PC-3 (cell line): ENCODE measurements at regions not wholly inside any gene's neighbourhood (a gene's known extent, or its start where the extent isn't known, plus 50 kb on each side); places are given as distances from the start of the nearest gene placed in this dataset.
A peak's percentile ranks its signal among the peaks of the same experiment; 100 is the strongest.
"Not testable (repeated sequence)": the region's sequence is repeated elsewhere in the genome, so short reads cannot be mapped to it uniquely, and the experiment has no call there.

Source experiments
- ATAC-seq: fragments of 200-7000 bp; cut with Tn5 transposase; 2 replicates; pipeline ENCODE4 v1.9.1; 2020; ENCODE audit warnings: mild to moderate bottlenecking, moderate library complexity
- BruUV-seq: library from RNA; stranded (reverse); fragments of 400-500 nt; replicated peaks from 2 replicates; lab custom pipeline; 2021; lab: Mats Ljungman, UMichigan
- CTCF ChIA-PET: fragments of 300-600 bp; sonication (Branson Sonifier 250); formaldehyde crosslinking; loops from one replicate; lab custom pipeline; 2022; ENCODE audit warnings: antibody characterized with exemption; lab: Charles Lee
- POLR2A ChIA-PET: fragments of 300-600 bp; sonication (Branson Sonifier 250); formaldehyde crosslinking; loops from one replicate; lab custom pipeline; 2022; ENCODE audit warnings: antibody characterized with exemption; ENCODE audit not compliant: unreplicated experiment; lab: Charles Lee
- DNase-seq: peaks from one replicate; pipeline ENCODE4 v3.0.0-alpha.2; 2015
- H2AFZ ChIP-seq: fragments of 300-600 bp; sonication (generic); 2 replicates; pipeline ENCODE4 v1.6.0; 2016; ENCODE audit warnings: antibody characterized with exemption, low read length
- H3F3A ChIP-seq: fragments of 300-600 bp; sonication (generic); one replicate; pipeline ENCODE4 v1.6.0; 2017; ENCODE audit warnings: antibody characterized with exemption, low read length, control low read depth, mild to moderate bottlenecking; ENCODE audit not compliant: unreplicated experiment
- H3K27ac ChIP-seq: fragments of 300-600 bp; sonication (generic); 2 replicates; pipeline ENCODE4 v1.5.1; 2016; ENCODE audit warnings: mild to moderate bottlenecking, low read length
- H3K27me3 ChIP-seq: fragments of 300-600 bp; sonication (generic); 2 replicates; pipeline ENCODE4 v1.6.1; 2016; ENCODE audit warnings: low read length, mixed read lengths
- H3K36me3 ChIP-seq: fragments of 300-600 bp; sonication (generic); 2 replicates; pipeline ENCODE4 v1.6.1; 2016; ENCODE audit warnings: low read depth, mixed run types, low read length, mixed read lengths
- H3K4me1 ChIP-seq: fragments of 300-600 bp; sonication (generic); 2 replicates; pipeline ENCODE4 v1.5.1; 2016; ENCODE audit warnings: low read length; ENCODE audit not compliant: insufficient read depth
- H3K4me2 ChIP-seq: fragments of 300-600 bp; sonication (generic); 2 replicates; pipeline ENCODE4 v1.6.0; 2016; ENCODE audit warnings: low read length
- H3K4me3 ChIP-seq: fragments of 300-600 bp; sonication (generic); 2 replicates; pipeline ENCODE4 v1.5.1; 2016; ENCODE audit warnings: mild to moderate bottlenecking, low read length, mixed read lengths
- H3K79me2 ChIP-seq: fragments of 300-600 bp; sonication (generic); 2 replicates; pipeline ENCODE4 v1.6.1; 2017; ENCODE audit warnings: low read length, mixed read lengths
- H3K9ac ChIP-seq: fragments of 300-600 bp; sonication (generic); 2 replicates; pipeline ENCODE4 v1.6.0; 2016; ENCODE audit warnings: mild to moderate bottlenecking, low read length
- H3K9me2 ChIP-seq: fragments of 300-600 bp; sonication (generic); replicated peaks from 2 replicates; pipeline ENCODE4 v1.6.1; 2016; ENCODE audit warnings: mixed run types, low read length, mixed read lengths
- H3K9me3 ChIP-seq: fragments of 300-600 bp; sonication (generic); 2 replicates; pipeline ENCODE4 v1.6.1; 2016; ENCODE audit warnings: low read length, mixed read lengths
- H4K20me1 ChIP-seq: fragments of 300-600 bp; sonication (generic); 2 replicates; pipeline ENCODE4 v1.6.1; 2016; ENCODE audit warnings: low read length, mixed read lengths
- EZH2 ChIP-seq: fragments of 300-600 bp; sonication (generic); IDR thresholded peaks from one replicate; pipeline ENCODE4 v1.6.1; 2017; ENCODE audit warnings: antibody characterized with exemption, mild to moderate bottlenecking, low read length; ENCODE audit not compliant: unreplicated experiment
- EZH2phosphoT487 ChIP-seq: fragments of 300-600 bp; sonication (generic); IDR thresholded peaks from 2 replicates; pipeline ENCODE4 v1.6.1; 2018; ENCODE audit warnings: mild to moderate bottlenecking, antibody characterized with exemption, low read length, borderline replicate concordance
- intact Hi-C: fragments of 100-400 bp; cut with micrococcal nuclease; formaldehyde crosslinking; loops from 2 replicates; pipeline ENCODE4 v1.9.0; 2023
- TF ChIP-seq, protein P1 (sequence below): fragments of 300-600 bp; sonication (generic); conservative IDR thresholded peaks from 2 replicates; pipeline ENCODE4 v1.5.1; 2017; ENCODE audit warnings: antibody characterized with exemption, low read depth, mild to moderate bottlenecking, low read length

DNA sequence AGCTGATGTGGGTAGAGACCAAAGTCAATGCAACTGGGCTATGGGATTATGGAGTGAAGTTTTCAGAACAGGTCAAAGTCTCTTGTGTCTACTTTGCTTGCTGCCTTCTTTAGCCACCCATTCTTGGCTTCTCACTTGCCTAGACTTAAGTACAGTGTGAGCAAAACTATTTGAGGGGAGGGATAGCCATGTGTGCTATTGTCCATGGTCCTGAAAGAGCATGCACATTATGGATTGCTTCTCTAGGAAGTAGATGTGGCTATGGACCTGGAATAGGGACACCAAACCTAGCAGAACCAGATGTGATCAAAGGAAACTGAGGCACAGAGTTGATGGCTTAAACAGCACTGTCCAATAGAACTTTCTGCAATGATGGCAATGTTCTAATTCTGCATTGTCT is 81.9 kb upstream of the ZNF800 start:
- POLR2A ChIA-PET: no interaction called here
- peaks cover 12% of the 10 kb centered on the region; the same call in 1 of the 2 replicates for H3K4me1 ChIP-seq
- DNase-seq (peak; percentile 3), ATAC-seq (no peak)
- BruUV-seq: no TSS peak
- CTCF ChIA-PET: no interaction called here
- no peaks in the 10 kb centered on the region for H3K9me3 ChIP-seq
- no peak overlapping the region for H3K9ac ChIP-seq
- H3F3A ChIP-seq: no peaks in the 10 kb centered on the region
- H3K36me3 ChIP-seq: no peaks in the 10 kb centered on the region
- H3K79me2 ChIP-seq: no peaks in the 10 kb centered on the region
- no peak overlapping the region for H3K4me2 ChIP-seq
- H3K27ac ChIP-seq: no peak overlapping the region
- H3K9me2 ChIP-seq: no peaks in the 10 kb centered on the region
- TF ChIP-seq, protein P1, sequence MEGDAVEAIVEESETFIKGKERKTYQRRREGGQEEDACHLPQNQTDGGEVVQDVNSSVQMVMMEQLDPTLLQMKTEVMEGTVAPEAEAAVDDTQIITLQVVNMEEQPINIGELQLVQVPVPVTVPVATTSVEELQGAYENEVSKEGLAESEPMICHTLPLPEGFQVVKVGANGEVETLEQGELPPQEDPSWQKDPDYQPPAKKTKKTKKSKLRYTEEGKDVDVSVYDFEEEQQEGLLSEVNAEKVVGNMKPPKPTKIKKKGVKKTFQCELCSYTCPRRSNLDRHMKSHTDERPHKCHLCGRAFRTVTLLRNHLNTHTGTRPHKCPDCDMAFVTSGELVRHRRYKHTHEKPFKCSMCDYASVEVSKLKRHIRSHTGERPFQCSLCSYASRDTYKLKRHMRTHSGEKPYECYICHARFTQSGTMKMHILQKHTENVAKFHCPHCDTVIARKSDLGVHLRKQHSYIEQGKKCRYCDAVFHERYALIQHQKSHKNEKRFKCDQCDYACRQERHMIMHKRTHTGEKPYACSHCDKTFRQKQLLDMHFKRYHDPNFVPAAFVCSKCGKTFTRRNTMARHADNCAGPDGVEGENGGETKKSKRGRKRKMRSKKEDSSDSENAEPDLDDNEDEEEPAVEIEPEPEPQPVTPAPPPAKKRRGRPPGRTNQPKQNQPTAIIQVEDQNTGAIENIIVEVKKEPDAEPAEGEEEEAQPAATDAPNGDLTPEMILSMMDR: no peak
- TF ChIP-seq EZH2phosphoT487 (no peak), EZH2 (no peak)
- H3K4me3 ChIP-seq: no peak overlapping the region
- no peaks in the 10 kb centered on the region for H4K20me1 ChIP-seq
- H2AFZ ChIP-seq: no peak overlapping the region
- intact Hi-C loops: no loop called here
- peaks cover 7% of the 10 kb centered on the region; the same call in 1 of the 2 replicates for H3K27me3 ChIP-seq

DNA sequence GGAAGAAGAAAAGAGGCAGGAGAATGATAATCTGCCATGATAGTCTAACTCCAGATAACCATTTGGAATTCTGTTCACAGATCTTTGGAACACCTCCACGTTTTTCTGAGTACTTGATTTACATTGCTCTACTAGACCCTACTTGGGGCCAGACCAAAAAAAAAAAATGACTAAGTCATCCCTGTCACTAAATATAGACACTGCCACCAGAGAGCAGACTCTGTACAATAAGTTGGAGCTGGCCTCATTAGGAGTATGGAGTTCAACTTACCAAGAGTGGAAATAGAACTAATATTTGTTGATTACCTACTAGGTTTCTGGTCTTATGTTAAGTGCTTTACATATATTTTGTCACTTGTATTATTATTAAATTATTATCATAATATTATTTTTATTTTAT is 80.9 kb upstream of the ZNF800 start:
- ChIA-PET CTCF (interaction anchor here (0.6 kb wide), 1 partner anchor 116 kb away, joined by 3 read pairs; no protein-coding TSS in a partner anchor), POLR2A (no interaction called here)
- no peak for ATAC-seq
- no peak overlapping the region for H3K4me2 ChIP-seq
- 0 out of 2 replicates have a peak, but pooled peaks cover 7% of the 10 kb centered on the region for H3K27me3 ChIP-seq
- intact Hi-C loops: no loop called here
- no peak for DNase-seq
- H3F3A ChIP-seq: no peaks in the 10 kb centered on the region
- H3K9me2 ChIP-seq: no peaks in the 10 kb centered on the region
- no peaks in the 10 kb centered on the region for H3K9me3 ChIP-seq
- H3K9ac ChIP-seq: no peak overlapping the region
- no peaks in the 10 kb centered on the region for H4K20me1 ChIP-seq
- no peak overlapping the region for H2AFZ ChIP-seq
- no peak overlapping the region for H3K4me3 ChIP-seq
- no peaks in the 10 kb centered on the region for H3K79me2 ChIP-seq
- TF ChIP-seq, protein P1: no peak
- no peak for TF ChIP-seq EZH2phosphoT487
- no peak for TF ChIP-seq EZH2
- no peak overlapping the region for H3K27ac ChIP-seq
- H3K4me1 ChIP-seq: peaks cover 12% of the 10 kb centered on the region; the same call in 1 of the 2 replicates
- BruUV-seq: no TSS peak
- no peaks in the 10 kb centered on the region for H3K36me3 ChIP-seq

DNA sequence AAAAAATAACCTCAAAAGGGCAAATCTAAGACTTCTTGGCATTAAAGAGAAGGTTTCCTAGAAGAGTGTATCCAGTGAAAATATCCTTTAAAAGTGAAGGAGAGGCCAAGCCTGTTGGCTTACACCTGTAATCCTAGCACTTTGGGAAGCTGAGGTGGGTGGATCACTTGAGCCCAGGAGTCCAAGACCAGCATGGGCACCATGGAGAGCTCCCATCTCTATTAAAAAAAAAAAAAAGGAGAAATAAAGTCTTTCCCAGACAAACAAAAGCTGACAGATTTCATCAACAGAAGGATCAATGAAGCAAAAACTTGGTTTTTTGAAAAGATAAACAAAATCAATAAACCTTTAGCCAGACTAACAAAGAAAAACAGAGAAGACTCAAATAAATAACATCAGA is 67.6 kb upstream of the ZNF800 start:
- Histone ChIP-seq H3K4me1 (no peaks in the 10 kb centered on the region), H3K9ac (no peak overlapping the region), H3K4me2 (no peak overlapping the region), H4K20me1 (no peaks in the 10 kb centered on the region), H3F3A (no peaks in the 10 kb centered on the region), H3K4me3 (no peak overlapping the region), H3K36me3 (no peaks in the 10 kb centered on the region), H3K9me2 (no peaks in the 10 kb centered on the region), H3K9me3 (no peaks in the 10 kb centered on the region), H3K27ac (no peak overlapping the region), H3K27me3 (no peaks in the 10 kb centered on the region), H3K79me2 (no peaks in the 10 kb centered on the region), H2AFZ (no peak overlapping the region)
- ChIA-PET POLR2A (no interaction called here), CTCF (no interaction called here)
- TF ChIP-seq, protein P1: no peak
- no peak for TF ChIP-seq EZH2
- no peak for TF ChIP-seq EZH2phosphoT487
- intact Hi-C loops: no loop called here
- ATAC-seq: no peak
- no TSS peak for BruUV-seq
- no peak for DNase-seq

DNA sequence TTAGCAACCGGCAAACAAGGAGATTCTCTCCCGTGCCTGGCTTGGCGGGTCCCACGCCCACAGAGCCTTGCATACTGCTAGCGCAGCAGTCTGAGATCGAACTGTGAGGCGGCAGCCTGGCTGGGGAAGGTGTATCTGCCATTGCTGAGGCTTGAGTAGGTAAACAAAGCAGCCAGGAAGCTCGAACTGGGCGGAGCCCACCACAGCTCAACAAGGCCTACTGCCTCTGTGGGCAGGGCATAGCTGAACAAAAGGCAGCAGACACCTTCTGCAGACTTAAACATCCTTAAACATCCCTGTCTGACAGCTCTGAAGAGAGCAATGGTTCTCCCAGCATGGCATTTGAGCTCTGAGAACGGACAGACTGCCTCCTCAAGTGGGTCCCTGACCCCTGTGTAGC is 58.8 kb upstream of the ZNF800 start:
- H2AFZ ChIP-seq, BruUV-seq, H3K79me2 ChIP-seq, POLR2A ChIA-PET, H3K27ac ChIP-seq, H3K4me2 ChIP-seq, H3K9me3 ChIP-seq, ATAC-seq, H4K20me1 ChIP-seq, H3K36me3 ChIP-seq, H3K9me2 ChIP-seq, DNase-seq, H3F3A ChIP-seq, intact Hi-C loops, H3K9ac ChIP-seq, H3K4me3 ChIP-seq, CTCF ChIA-PET, H3K4me1 ChIP-seq: not testable (repeated sequence)
- H3K27me3 ChIP-seq: peaks cover 18% of the 10 kb centered on the region; the same call in 1 of the 2 replicates
